ENCODE measurements at regions not wholly inside any gene's neighbourhood (a gene's known extent, or its start where the extent isn't known, plus 50 kb on each side); places are given as distances from the start of the nearest gene placed in this dataset.

DNA sequence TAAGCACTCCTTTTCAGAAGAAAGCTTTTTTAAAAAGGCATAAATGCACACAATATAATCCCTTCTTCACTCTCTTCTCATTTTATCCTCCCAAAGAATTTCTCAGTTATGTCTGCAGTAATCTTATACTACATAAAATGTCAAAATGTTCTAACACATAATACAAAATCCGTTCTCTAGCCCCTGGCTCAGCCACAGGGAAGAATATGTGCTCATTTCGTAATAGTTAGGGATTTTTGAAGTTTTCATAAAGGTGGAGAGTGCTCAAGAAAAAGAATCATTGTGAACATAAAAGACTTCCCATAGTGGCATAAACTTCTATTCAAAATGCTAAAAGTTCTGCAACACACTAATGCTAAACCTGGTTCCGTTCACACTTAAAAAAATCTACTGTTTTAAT lies 1410.7 kb upstream of the C9orf72 start:
- Histone ChIP-seq H4K20me1 (ENCODE audit: insufficient read depth, low read length) (no peaks in the 10 kb centered on the region), H3K4me3 (ENCODE audit: insufficient read depth, low read depth, low read length) (no peak overlapping the region), H4K8ac (ENCODE audit: low read depth in 2 of 2, low read length in 2 of 2) (no peak overlapping the region), H2AFZ (replicated peaks; ENCODE audit: low read length, poor library complexity) (no peak overlapping the region), H3K4me2 (ENCODE audit: low read depth, low read length) (no peak overlapping the region), H3K9me3 (ENCODE audit: control insufficient read depth, insufficient read depth, low read length) (no peaks in the 10 kb centered on the region), H4K91ac (ENCODE audit: insufficient read depth, low read depth, low read length) (no peak overlapping the region), H2BK120ac (ENCODE audit: low read depth, low read length) (no peak overlapping the region), H3K56ac (ENCODE audit: extremely low read depth, insufficient read depth, low read length) (no peak overlapping the region), H2BK20ac (ENCODE audit: low read depth, low read length) (no peak overlapping the region), H3K9me1 (ENCODE audit: insufficient read depth, low read length) (no peaks in the 10 kb centered on the region), H2AK9ac (replicated peaks; ENCODE audit: low read depth, low read length, poor library complexity) (no peak overlapping the region), H3K18ac (ENCODE audit: low read depth, low read length) (no peak overlapping the region), H3K9ac (ENCODE audit: low read depth, low read length) (no peak overlapping the region), H3K23ac (ENCODE audit: low read depth, low read length) (no peak overlapping the region), H3K4ac (ENCODE audit: low read depth, low read length) (no peak overlapping the region), H3K79me1 (ENCODE audit: low read depth in 1 of 2, low read length in 2 of 2) (no peaks in the 10 kb centered on the region), H3K4me1 (ENCODE audit: control insufficient read depth, insufficient read depth, low read length) (no peaks in the 10 kb centered on the region), H3K14ac (replicated peaks; ENCODE audit: low read depth, low read length) (no peak overlapping the region), H3K27me3 (ENCODE audit: control insufficient read depth, insufficient read depth, low read length) (no peaks in the 10 kb centered on the region), H3K27ac (ENCODE audit: insufficient read depth, low read length) (no peak overlapping the region), H2BK15ac (ENCODE audit: low read depth, low read length) (no peak overlapping the region), H3K36me3 (ENCODE audit: control insufficient read depth, insufficient read depth, low read length) (no peaks in the 10 kb centered on the region), H2AK5ac (ENCODE audit: low read depth, low read length) (no peak overlapping the region), H2BK5ac (ENCODE audit: low read depth, low read length, poor library complexity, severe bottlenecking) (no peak overlapping the region), H4K5ac (ENCODE audit: low read depth, low read length) (no peak overlapping the region)
- DNase-seq, result no peak
- BruUV-seq (replicated peaks), result no TSS peak
- intact Hi-C loops (cut with micrococcal nuclease), result no loop called here
- ChIA-PET CTCF (no interaction called here), POLR2A (ENCODE audit: unreplicated experiment) (no interaction called here)
- ATAC-seq (ENCODE audit: low read depth), result no peak
- no CpG with 5 or more reads among the region's 3 CpGs for WGBS, 2 experiments (ENCODE audit: extremely low coverage in 2 of 2, insufficient read length in 1 of 2)
- dilution Hi-C loops (cut with HindIII; ENCODE audit: low sequenced_read_pairs, unreplicated experiment), result no loop called here
- in situ Hi-C loops (cut with MboI; ENCODE audit: low sequenced_read_pairs), result no loop called here
- TF ChIP-seq BHLHE40 (IDR thresholded peaks at IDR 0.05; ENCODE audit: low read depth, low read length) (no peak), FOS (IDR thresholded peaks at IDR 0.05; ENCODE audit: low read depth, low read length) (no peak), RAD21 (IDR thresholded peaks at IDR 0.05; ENCODE audit: low read length) (no peak), SMC3 (IDR thresholded peaks at IDR 0.05; ENCODE audit: low read depth, low read length) (no peak), CEBPB (IDR thresholded peaks at IDR 0.05; ENCODE audit: low read depth, low read length) (no peak), MAZ (IDR thresholded peaks at IDR 0.05; ENCODE audit: borderline replicate concordance, low read depth, low read length) (no peak), RFX5 (IDR thresholded peaks at IDR 0.05; ENCODE audit: low read depth, low read length) (no peak), MXI1 (IDR thresholded peaks at IDR 0.05; ENCODE audit: borderline replicate concordance, low read depth, low read length) (no peak), NFE2L2 (IDR thresholded peaks at IDR 0.05; ENCODE audit: low read depth, low read length) (no peak), POLR2A (IDR thresholded peaks at IDR 0.05; ENCODE audit: low read depth, low read length) (no peak), CHD1 (IDR thresholded peaks at IDR 0.05; ENCODE audit: low read depth, low read length) (no peak), MAFK (IDR thresholded peaks at IDR 0.05; ENCODE audit: low read depth, low read length) (no peak), RCOR1 (IDR thresholded peaks at IDR 0.05; ENCODE audit: insufficient replicate concordance, low read length) (no peak)
- TF ChIP-seq, protein P1, sequence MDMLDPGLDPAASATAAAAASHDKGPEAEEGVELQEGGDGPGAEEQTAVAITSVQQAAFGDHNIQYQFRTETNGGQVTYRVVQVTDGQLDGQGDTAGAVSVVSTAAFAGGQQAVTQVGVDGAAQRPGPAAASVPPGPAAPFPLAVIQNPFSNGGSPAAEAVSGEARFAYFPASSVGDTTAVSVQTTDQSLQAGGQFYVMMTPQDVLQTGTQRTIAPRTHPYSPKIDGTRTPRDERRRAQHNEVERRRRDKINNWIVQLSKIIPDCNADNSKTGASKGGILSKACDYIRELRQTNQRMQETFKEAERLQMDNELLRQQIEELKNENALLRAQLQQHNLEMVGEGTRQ (IDR thresholded peaks at IDR 0.05; ENCODE audit: low read depth, low read length), result no peak
- TF ChIP-seq, protein P2, sequence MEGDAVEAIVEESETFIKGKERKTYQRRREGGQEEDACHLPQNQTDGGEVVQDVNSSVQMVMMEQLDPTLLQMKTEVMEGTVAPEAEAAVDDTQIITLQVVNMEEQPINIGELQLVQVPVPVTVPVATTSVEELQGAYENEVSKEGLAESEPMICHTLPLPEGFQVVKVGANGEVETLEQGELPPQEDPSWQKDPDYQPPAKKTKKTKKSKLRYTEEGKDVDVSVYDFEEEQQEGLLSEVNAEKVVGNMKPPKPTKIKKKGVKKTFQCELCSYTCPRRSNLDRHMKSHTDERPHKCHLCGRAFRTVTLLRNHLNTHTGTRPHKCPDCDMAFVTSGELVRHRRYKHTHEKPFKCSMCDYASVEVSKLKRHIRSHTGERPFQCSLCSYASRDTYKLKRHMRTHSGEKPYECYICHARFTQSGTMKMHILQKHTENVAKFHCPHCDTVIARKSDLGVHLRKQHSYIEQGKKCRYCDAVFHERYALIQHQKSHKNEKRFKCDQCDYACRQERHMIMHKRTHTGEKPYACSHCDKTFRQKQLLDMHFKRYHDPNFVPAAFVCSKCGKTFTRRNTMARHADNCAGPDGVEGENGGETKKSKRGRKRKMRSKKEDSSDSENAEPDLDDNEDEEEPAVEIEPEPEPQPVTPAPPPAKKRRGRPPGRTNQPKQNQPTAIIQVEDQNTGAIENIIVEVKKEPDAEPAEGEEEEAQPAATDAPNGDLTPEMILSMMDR (conservative IDR thresholded peaks at IDR 0.05; ENCODE audit: low read depth, low read length), result no peak
- TF ChIP-seq, protein P3, sequence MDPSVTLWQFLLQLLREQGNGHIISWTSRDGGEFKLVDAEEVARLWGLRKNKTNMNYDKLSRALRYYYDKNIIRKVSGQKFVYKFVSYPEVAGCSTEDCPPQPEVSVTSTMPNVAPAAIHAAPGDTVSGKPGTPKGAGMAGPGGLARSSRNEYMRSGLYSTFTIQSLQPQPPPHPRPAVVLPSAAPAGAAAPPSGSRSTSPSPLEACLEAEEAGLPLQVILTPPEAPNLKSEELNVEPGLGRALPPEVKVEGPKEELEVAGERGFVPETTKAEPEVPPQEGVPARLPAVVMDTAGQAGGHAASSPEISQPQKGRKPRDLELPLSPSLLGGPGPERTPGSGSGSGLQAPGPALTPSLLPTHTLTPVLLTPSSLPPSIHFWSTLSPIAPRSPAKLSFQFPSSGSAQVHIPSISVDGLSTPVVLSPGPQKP (IDR thresholded peaks at IDR 0.05; ENCODE audit: borderline replicate concordance, low read depth, low read length), result no peak
